ENCODE measurements at regions not wholly inside any gene's neighbourhood (a gene's known extent, or its start where the extent isn't known, plus 50 kb on each side); places are given as distances from the start of the nearest gene placed in this dataset.

DNA sequence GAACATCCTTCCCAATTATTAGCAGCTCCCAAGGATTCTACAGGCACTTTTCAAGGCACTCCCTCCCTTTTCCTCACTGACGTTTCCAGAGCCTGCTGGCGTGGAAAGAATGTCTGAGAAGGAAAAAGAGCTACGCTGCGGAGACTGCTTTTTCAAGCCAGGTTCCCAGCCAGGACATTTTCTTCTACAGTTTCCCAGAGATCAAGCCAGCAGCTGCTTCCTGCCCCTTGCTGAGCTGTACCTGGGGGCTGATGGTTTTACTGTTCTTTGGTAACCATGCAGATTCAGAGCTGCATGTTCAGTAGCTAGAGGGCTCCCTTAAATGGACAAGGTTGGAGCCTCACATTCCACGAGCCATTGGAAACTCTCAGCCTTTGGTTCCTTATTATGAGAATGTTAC is 133.4 kb downstream of the EVX1 start (continued):
- TF ChIP-seq CEBPB (IDR thresholded peaks at IDR 0.05; ENCODE audit: low read depth) (no peak), YY1 (IDR thresholded peaks at IDR 0.05; ENCODE audit: extremely low read depth, insufficient replicate concordance, low read depth, low read length) (no peak), ZFX (IDR thresholded peaks at IDR 0.05) (no peak), FOSL1 (IDR thresholded peaks at IDR 0.05; ENCODE audit: low read depth) (no peak), SP1 (IDR thresholded peaks at IDR 0.05; ENCODE audit: low read depth) (no peak), POLR2AphosphoS5 (IDR thresholded peaks at IDR 0.05; ENCODE audit: low read depth, low read length) (no peak)
- TF ChIP-seq, protein P1, sequence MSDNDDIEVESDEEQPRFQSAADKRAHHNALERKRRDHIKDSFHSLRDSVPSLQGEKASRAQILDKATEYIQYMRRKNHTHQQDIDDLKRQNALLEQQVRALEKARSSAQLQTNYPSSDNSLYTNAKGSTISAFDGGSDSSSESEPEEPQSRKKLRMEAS (IDR thresholded peaks at IDR 0.05) = no peak

GRCh38 chr7:27377988-27378387 is 135.4 kb downstream of the EVX1 start:
- BruUV-seq (replicated peaks) = no TSS peak
- intact Hi-C loops (cut with micrococcal nuclease) = no loop called here

More at GRCh38 chr7:27377988-27378387, 135.4 kb downstream of the EVX1 start:
- Histone ChIP-seq H4K20me1 (ENCODE audit: insufficient read depth) (no peaks in the 10 kb centered on the region), H3K27ac (ENCODE audit: low read depth, low read length) (no peak overlapping the region), H3K4me3 (replicated peaks in 1 of 2; ENCODE audit: low read depth in 1 of 2, low read length in 2 of 2) (no peak overlapping the region), H3K36me3 (ENCODE audit: control insufficient read depth in 1 of 2, insufficient read depth in 2 of 2, low read length in 2 of 2) (no peaks in the 10 kb centered on the region), H3K27me3 (ENCODE audit: insufficient read depth, low read length) (no peaks in the 10 kb centered on the region), H3K4me1 (ENCODE audit: control insufficient read depth in 1 of 2, insufficient read depth in 2 of 2, low read length in 2 of 2) (peaks cover under 1 to 1% of the 10 kb centered on the region in 2 experiments; a peak in 2 of 4 replicates), H3K79me2 (ENCODE audit: insufficient read depth, low read length) (no peaks in the 10 kb centered on the region), H3K9me3 (ENCODE audit: control insufficient read depth in 1 of 2, insufficient read depth in 1 of 2, low read depth in 1 of 2, low read length in 2 of 2) (no peaks in the 10 kb centered on the region), H2AFZ (ENCODE audit: low read depth, low read length, poor library complexity, severe bottlenecking) (no peak overlapping the region), H3K9me2 (ENCODE audit: insufficient read depth) (no peaks in the 10 kb centered on the region), H3K4me2 (ENCODE audit: low read length) (no peak overlapping the region), H3K9ac (ENCODE audit: low read length) (no peak overlapping the region)
- ChIA-PET RAD21 (ENCODE audit: low non-redundant PET in 1 of 2, low total read pairs in 2 of 2, uncharacterized antibody in 2 of 2, unreplicated experiment in 2 of 2) (no interaction called here), CTCF (no interaction called here), POLR2A (no interaction called here)
- ATAC-seq (peak; percentile 52; the same call in 1 of the 2 replicates), DNase-seq (ENCODE audit: low read depth, low spot score) (no peak)
- TF ChIP-seq CTCF (IDR thresholded peaks at IDR 0.05 in 2 of 3, conservative IDR thresholded peaks at IDR 0.05 in 1 of 3; ENCODE audit: borderline replicate concordance in 1 of 3, insufficient read depth in 1 of 3, low read depth in 2 of 3, low read length in 2 of 3) (peak in 2 of 3 experiments; percentile 25 to 26; a peak in 2 of 6 replicates), RAD21 (IDR thresholded peaks at IDR 0.05; ENCODE audit: low read depth) (peak; percentile 16; the same call in 1 of the 2 replicates)
- TF ChIP-seq, protein P1 (IDR thresholded peaks at IDR 0.05) = no peak
